ENCODE measurements at regions not wholly inside any gene's neighbourhood (a gene's known extent, or its start where the extent isn't known, plus 50 kb on each side); places are given as distances from the start of the nearest gene placed in this dataset.

DNA sequence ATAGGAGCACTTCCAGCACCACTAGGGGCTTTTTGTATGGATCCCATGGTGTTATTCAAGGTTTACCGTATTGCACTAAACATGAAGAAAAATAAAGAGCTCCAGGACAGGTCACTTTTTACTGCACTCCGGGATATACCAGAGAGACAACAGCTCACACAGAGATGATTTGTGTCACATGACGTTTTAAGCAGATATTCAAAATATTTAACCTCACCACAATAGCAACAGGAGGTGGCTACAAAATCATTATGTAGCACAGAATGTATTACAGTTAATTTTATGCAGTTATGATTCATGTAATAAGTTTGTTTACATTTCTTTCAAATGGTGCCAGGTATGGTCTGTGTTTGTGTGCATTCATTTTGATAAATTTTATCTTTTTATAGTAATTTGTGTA lies 100.6 kb downstream of the LUZP4 start:
- no peak overlapping the region for H3K27ac ChIP-seq (ENCODE audit: low read depth in 1 of 2, low read length in 2 of 2)
- WGBS: 82% methylated on average over 3 of the region's 3 CpGs
- TF ChIP-seq HNF4G (IDR thresholded peaks at IDR 0.05) (no peak), JUND (IDR thresholded peaks at IDR 0.05) (no peak), SP1 (IDR thresholded peaks at IDR 0.05) (no peak), NR2F2 (IDR thresholded peaks at IDR 0.05) (no peak), MAX (IDR thresholded peaks at IDR 0.05) (no peak), REST (IDR thresholded peaks at IDR 0.05) (no peak), ATF3 (IDR thresholded peaks at IDR 0.05) (no peak), TAF1 (conservative IDR thresholded peaks at IDR 0.05) (no peak), FOXA1 (IDR thresholded peaks at IDR 0.05) (no peak), GABPA (IDR thresholded peaks at IDR 0.05 in 1 of 2, conservative IDR thresholded peaks at IDR 0.05 in 1 of 2) (no peak), RXRA (IDR thresholded peaks at IDR 0.05) (no peak), FOXA2 (IDR thresholded peaks at IDR 0.05) (no peak), ZBTB33 (IDR thresholded peaks at IDR 0.05) (no peak), HNF4A (conservative IDR thresholded peaks at IDR 0.05) (no peak), CTCF (IDR thresholded peaks at IDR 0.05; ENCODE audit: low read depth, low read length, missing input control) (no peak), YY1 (IDR thresholded peaks at IDR 0.05) (no peak), EGR1 (IDR thresholded peaks at IDR 0.05; ENCODE audit: low read depth in 2 of 2) (no peak), RAD21 (IDR thresholded peaks at IDR 0.05) (no peak)
- H3K9me3 ChIP-seq (ENCODE audit: control insufficient read depth in 4 of 4, low read length in 3 of 4): no peaks in the 10 kb centered on the region
- peaks cover 0 to 2% (median 0%) of the 10 kb centered on the region in 4 donors for H3K27me3 ChIP-seq (ENCODE audit: control insufficient read depth in 4 of 4, insufficient read depth in 4 of 4, low read length in 3 of 4)
- DNase-seq (ENCODE audit: low spot score): no peak
- H3K4me1 ChIP-seq (ENCODE audit: control insufficient read depth in 4 of 4, insufficient read depth in 4 of 4, low read length in 3 of 4): peaks cover 0 to 21% (median 18%) of the 10 kb centered on the region in 4 donors
- no peak overlapping the region for H3K4me3 ChIP-seq (ENCODE audit: low read depth in 1 of 3, low read length in 3 of 3)
- no peaks in the 10 kb centered on the region for H3K36me3 ChIP-seq (ENCODE audit: control insufficient read depth in 4 of 4, insufficient read depth in 3 of 4, low read depth in 1 of 4, low read length in 3 of 4)
- H3K9ac ChIP-seq (ENCODE audit: low read depth in 1 of 2, low read length in 2 of 2): no peak overlapping the region
